ENCODE measurements at regions not wholly inside any gene's neighbourhood (a gene's known extent, or its start where the extent isn't known, plus 50 kb on each side); places are given as distances from the start of the nearest gene placed in this dataset.
A peak's percentile ranks its signal among the peaks of the same experiment; 100 is the strongest.

- DNase-seq: no peak
These were observed 161.3 kb upstream of the MEIS2 start for GRCh38 chr15:37261685-37262084.

- no peak for DNase-seq
These were observed 162.7 kb upstream of the MEIS2 start for GRCh38 chr15:37262922-37263608.

- peak; percentile 51 for DNase-seq
These were observed 188.9 kb upstream of the MEIS2 start for GRCh38 chr15:37289109-37289765.

GRCh38 chr15:37291920-37292319 lies 191.6 kb upstream of the MEIS2 start:
- no peak for DNase-seq

- DNase-seq: no peak
These were observed 197.9 kb upstream of the MEIS2 start for GRCh38 chr15:37298271-37298670.

GRCh38 chr15:37339437-37339836 lies 239.1 kb upstream of the MEIS2 start:
- DNase-seq: no peak

- no peak for DNase-seq
These were observed 239.5 kb upstream of the MEIS2 start for GRCh38 chr15:37339856-37340255.

- DNase-seq: no peak
These were observed 240.1 kb upstream of the MEIS2 start for GRCh38 chr15:37340438-37340837.

GRCh38 chr15:37359101-37359892 lies 258.9 kb upstream of the MEIS2 start:
- DNase-seq: no peak

- DNase-seq: no peak
These were observed 259.5 kb upstream of the MEIS2 start for GRCh38 chr15:37359893-37360290.

GRCh38 chr15:37360724-37361123 lies 260.4 kb upstream of the MEIS2 start:
- no peak for DNase-seq

GRCh38 chr15:37361621-37362020 lies 261.3 kb upstream of the MEIS2 start:
- DNase-seq: no peak

- no peak for DNase-seq
These were observed 262.1 kb upstream of the MEIS2 start for GRCh38 chr15:37362414-37362813.

- no peak for DNase-seq
These were observed 268.6 kb upstream of the MEIS2 start for GRCh38 chr15:37368961-37369360.

- no peak for DNase-seq
These were observed 270.6 kb upstream of the MEIS2 start for GRCh38 chr15:37370941-37371340.

- peak; percentile 44 for DNase-seq
These were observed 271.7 kb upstream of the MEIS2 start for GRCh38 chr15:37372064-37372463.

GRCh38 chr15:37375519-37375918 lies 275.2 kb upstream of the MEIS2 start:
- DNase-seq: peak; percentile 47

- no peak for DNase-seq
These were observed 277.1 kb upstream of the MEIS2 start for GRCh38 chr15:37377428-37377827.

GRCh38 chr15:37394402-37395099 lies 294.2 kb upstream of the MEIS2 start:
- no peak for DNase-seq

- DNase-seq: no peak
These were observed 294.7 kb upstream of the MEIS2 start for GRCh38 chr15:37395100-37395468.

GRCh38 chr15:37397266-37398022 lies 297.1 kb upstream of the MEIS2 start:
- DNase-seq: no peak

- no peak for DNase-seq
These were observed 315.8 kb upstream of the MEIS2 start for GRCh38 chr15:37416103-37416502.
